Middle frontal gyrus (tissue), 1 donor: ENCODE measurements at regions not wholly inside any gene's neighbourhood (a gene's known extent, or its start where the extent isn't known, plus 50 kb on each side); places are given as distances from the start of the nearest gene placed in this dataset.
"Not testable (repeated sequence)": the region's sequence is repeated elsewhere in the genome, so short reads cannot be mapped to it uniquely, and the experiment has no call there.

Experiments used
- DNase-seq: peaks from one replicate; pipeline ENCODE4 v3.0.0-alpha.2; 2015; ENCODE audit warnings: low spot score; ENCODE audit errors: extremely low spot score

DNA sequence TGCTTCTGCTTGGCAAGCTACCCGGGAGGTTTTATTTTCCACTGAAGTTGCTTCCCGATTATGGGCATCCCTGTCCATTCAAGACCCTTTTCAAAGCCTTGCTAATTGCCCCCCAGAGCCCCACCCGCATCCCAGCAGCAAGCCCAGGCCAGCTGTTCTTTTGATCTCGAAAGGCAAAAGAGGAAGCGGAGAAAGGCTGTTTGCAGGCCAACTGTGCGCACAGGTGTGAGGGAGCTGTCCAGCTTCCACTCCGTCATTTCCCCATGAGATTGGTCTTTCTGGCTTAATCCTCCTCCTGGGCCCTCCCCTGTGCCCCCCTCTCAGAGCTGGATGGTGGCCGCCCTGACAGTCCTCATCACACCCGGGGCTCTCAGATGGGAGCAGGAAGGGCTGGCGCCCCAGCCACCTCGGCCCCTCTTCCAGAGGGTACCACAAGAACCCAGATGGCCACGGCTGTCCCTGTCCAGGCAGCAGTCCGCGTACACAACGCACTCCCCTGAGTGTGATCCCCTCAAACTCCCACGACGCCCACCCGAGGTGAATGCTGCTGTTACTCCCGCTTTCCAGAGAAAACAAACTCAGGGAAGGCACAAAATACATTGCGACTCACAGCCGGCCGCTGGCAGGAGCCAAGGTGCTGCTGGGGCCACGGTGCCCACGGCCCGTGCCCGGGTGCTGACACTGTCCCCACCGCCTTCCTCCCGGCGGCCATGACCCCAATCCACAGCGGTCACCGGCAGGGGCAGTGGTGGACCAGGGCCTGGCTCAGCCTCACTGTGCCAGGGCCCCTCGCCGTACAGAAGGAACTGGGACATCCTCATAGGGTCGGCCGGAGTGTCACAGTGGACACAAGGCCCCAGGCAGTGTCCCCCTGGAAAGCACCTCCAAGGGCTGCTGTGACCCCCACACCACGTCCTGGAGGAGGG, 121.9 kb downstream of the CRYAA start:
- no peak for DNase-seq

GRCh38 chr21:43289966-43290365, 121.2 kb downstream of the CRYAA start:
- no peak for DNase-seq

GRCh38 chr21:43289442-43289841, 120.6 kb downstream of the CRYAA start:
- no peak for DNase-seq

DNA sequence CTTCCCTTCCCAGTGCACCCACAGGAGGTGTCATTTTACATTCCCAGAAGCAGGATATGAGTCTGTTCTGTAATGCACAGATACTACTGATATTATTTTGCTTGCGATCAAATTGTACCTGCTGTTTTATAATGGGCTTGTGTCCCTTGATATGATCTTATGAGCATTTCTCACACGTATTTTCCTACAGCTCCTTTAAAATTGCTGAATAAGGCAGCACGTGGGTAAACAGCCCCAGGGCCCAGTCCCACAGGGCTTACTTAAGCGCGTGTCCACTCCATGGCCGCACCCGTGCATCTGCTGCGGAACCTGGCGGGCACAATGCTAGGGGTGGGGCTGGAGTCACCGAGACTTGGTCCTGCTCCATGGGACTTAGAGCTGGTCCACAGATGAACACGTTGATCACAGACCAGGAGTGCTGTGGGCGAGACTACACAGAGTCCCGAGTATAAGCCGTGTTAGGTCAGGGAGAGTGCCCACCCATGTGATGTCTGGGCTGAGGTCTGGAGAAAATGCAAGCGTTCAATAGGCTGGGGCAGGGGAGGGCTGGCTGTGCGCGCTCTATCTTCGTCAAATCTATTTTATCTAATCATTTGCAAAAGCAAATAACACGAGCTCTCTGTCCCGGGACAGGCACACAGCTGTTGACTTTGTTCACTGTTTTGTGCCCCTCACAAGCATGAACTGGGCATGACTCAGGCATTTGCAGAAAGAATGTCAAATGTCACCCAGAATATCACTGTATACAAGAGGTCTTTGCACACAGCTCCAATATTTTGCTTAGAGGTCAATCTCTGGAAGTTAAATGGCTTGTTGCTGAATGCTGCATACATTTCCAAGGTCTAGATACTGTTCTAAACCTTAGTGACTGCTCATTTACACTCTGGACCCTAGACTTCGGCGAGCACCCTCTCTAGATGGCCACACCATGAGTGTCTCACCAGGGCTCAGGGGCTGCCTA, 119.3 kb downstream of the CRYAA start:
- no peak for DNase-seq

- DNase-seq = no peak
These were observed 118.4 kb downstream of the CRYAA start for GRCh38 chr21:43287111-43287760.

DNA sequence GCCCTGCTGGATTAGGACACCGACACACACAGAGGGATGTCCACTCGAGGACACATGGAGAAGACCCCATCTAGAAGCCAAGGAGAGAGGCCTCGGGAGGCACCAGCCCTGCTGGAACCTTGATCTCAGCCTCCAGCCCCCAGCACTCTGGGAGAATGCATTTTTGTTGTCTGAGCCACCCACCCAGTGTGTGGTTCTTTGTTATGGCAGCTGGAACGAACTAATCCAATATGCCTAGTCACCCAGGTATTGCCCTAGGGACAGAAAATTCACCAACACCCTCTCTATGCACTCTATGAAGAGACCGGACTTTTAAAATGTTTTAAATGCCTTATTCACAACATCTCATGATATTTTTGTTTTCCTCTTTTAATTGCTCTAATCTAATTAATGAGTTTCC, 117.4 kb downstream of the CRYAA start:
- no peak for DNase-seq

- no peak for DNase-seq
These were observed 115.9 kb downstream of the CRYAA start for GRCh38 chr21:43284700-43285099.

- DNase-seq = no peak
These were observed 115.4 kb downstream of the CRYAA start for GRCh38 chr21:43284238-43284637.

- not testable (repeated sequence) for DNase-seq
These were observed 115.1 kb downstream of the CRYAA start for GRCh38 chr21:43283925-43284221.

GRCh38 chr21:43283136-43283924, 114.5 kb downstream of the CRYAA start:
- DNase-seq = no peak

DNA sequence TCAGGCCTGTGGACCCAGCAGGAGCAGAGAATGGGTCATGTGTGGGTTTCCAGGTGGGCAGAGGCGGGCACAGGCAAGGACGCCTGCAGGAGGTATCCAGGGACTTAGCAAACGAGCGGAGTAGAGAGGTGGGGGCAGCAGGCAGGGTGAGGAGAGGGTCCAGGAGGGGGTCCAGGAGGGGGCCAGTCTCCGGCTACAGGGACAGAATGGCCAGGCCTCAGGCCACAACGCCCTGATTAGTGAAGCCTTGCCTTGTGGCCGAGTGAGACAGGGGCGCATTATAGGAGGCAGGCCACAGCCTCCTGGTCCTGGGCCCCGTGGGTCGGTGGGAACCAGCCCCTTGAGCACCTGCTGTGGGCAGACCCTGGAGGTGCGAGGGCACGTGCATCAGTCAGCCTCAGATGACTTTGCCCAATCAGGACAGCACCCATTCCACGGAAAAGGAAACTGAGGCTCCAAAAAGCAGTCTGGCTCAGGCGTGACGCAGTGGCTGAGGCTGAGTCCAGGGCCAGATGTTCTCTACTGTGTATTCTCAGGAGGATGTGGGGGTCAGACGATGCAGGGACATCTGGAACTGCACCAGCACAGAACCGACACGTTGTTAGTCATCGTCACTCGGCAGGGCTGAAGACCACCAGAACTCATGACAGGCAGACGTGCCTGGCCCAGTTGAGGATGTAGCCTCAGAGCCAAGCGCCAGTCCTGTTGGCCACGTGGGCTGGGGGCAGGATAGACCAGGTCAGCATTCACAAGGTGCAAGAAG, 113.7 kb downstream of the CRYAA start:
- no peak for DNase-seq

- DNase-seq = no peak
These were observed 113.0 kb downstream of the CRYAA start for GRCh38 chr21:43281661-43282357.

DNA sequence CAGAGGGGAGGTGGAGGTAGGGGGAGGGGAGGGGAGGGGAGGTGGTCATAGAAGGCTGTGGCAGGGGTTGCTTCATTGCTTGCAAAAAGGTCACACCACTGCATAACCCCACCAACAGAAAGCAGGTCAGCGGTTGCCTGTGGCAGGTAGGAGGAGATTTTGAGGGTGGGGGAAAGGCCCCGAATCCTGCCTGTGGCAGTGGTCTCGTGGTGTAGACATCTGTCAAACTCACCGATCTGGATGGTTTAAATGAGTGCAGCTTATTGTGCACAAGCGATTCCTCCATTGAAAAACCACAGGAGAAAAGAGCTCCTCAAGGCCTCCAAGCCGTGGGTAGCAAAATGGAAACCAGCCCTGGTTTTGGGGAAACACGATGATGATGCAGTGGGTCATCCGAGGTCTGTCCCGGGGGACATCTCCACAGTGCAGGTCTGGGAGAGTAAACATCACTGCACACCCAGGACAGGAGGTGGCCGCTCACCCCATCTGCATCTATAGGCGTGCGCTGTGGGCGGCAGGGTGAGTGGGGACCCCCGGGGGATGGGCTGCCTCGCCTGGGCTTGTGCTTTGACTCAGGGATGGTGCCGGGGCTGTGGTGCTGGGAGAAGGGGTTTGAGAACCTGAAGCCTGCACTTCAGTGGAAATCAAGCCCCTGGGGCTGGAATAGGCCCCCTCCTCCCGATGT, 112.3 kb downstream of the CRYAA start:
- DNase-seq = no peak

DNA sequence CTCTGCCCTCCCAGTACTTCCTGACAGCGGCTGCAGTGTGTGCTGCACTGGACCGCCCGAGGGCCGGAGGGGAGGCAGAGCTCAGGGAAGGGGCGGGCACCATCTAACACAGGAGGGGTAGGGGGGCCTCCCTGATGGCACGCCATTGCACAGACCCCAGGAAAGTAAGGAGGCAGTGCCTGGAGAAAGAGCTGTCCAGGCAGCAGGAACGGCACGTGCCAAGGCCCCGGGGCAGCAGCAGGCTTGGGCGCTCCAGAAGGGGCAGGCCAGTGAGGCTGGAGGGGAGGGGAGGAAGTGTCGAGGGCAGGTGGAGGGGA, 110.7 kb downstream of the CRYAA start:
- no peak for DNase-seq

DNA sequence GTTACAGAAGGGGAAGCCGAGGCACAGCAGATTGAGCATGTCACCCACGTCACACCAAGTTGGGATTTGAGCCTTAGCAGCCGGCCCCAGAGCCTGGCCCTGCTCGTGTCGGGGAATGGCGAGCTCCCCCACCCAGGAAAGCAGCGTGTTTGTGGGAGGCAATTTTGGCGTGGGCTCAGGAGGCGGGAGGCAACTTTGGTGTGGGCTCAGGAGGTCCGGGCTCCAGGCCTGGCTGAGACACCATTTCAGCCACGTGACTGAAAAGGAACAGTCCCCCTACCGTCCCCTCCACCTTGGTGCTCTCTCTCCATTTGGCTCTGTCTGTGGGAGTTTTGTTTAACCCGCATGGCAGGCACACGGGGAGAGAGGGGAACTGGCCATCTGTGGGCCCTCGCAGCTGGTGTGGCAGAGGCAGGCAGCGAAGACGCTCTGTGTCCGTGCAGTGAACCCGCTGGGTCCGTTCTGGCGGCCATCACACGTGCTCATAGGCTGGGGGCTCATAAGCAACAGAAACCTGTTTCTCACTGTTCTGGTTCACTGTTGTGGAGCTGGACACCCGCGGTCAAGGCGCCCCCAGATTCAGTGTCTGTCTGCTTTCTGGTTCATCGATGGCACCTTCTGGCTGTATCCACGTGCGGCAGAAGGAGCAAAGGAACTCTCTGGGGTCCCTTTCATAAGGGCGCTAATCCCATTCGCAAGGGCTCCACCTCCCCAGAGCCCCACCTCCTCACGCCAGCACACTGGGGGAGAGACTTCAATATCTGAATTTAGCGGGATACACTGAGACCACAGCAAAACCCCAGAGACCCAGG, 110.2 kb downstream of the CRYAA start:
- DNase-seq = no peak

DNA sequence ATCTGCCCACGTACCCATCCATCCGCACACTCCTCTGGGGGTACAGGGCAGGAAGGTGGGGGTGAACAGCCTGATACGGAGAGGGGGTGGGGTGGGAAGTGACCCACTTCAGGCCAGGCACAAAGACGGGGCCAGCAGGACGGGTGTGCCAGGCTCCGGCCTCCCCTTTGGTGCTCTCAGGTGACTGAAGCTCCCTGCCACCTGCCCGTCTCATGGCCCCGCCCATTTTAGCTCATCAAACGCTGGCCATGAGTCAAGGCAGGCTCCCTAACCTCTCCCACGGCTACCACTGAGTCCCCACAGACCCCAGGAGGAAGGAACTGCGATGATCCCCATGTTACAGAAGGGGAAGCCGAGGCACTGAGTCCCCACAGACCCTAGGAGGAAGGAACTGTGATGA, 109.6 kb downstream of the CRYAA start:
- DNase-seq = no peak

DNA sequence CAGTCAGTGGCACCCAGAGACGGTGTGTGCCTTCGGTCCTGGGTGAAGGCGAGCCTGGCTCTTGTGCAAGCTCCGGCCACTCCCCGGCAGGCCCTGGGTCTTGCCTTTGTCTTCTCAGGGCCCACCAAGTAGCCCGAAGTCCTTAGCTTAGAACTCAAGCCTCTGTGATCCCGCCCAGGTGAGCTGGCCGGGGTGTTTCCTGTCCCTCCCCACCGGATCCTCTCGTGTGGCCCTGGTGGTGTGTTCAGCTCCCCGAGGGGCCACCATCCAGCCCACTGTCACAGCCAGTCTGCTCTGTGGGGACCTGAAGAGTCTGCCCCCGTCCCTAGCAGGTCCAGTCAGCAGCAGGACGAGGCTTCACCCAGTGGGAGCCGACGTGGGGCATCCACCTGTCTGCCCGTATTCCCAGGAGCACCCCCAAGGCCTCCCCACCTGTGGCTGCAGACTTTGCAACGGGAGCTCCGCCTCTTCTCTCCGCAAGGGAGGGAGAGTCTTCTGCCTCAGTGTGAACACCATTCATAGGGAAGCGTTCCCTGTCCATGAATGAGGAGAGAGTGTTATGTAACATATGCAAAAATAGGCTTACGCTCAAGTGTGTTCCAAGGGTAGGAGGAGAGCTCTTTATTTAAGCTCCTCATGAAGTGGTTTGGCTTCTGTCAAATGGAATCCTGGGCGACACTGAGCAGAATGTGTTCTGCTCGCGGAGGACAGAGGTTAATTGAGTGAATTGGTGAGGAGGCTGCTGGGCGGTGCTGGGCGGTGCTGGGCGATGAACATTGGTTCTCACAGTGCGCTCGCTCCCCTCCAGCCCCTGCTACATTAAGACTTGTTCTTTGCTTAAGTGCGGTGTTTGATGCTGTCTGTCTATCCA, 108.9 kb downstream of the CRYAA start:
- DNase-seq = peak; percentile 62
